ENCODE measurements at regions not wholly inside any gene's neighbourhood (a gene's known extent, or its start where the extent isn't known, plus 50 kb on each side); places are given as distances from the start of the nearest gene placed in this dataset.

- TF ChIP-seq POLR2AphosphoS5 (IDR thresholded peaks at IDR 0.05) = no peak
- no peak for TF ChIP-seq POLR2A (IDR thresholded peaks at IDR 0.05)
- TF ChIP-seq CTCF (IDR thresholded peaks at IDR 0.05) = no peak
Measured at GRCh38 chr4:14272206-14272605, 644.7 kb upstream of the BOD1L1 start.
